Kidney (tissue), 13 donors: ENCODE measurements at regions not wholly inside any gene's neighbourhood (a gene's known extent, or its start where the extent isn't known, plus 50 kb on each side); places are given as distances from the start of the nearest gene placed in this dataset.

Source experiments
- DNase-seq, 5 donors: peaks; one replicate each; pipeline ENCODE4 v3.0.0-alpha.2; 2013 to 2020
- FAIRE-seq: peaks from 2 replicates; lab custom pipeline; 2012; peaks lifted over from hg19 to GRCh38; lab: Jason Lieb, UNC
- H3K27ac ChIP-seq, 2 donors: one replicate each; pipeline ENCODE4 v1.7.0; 2013; ENCODE audit warnings: low read depth in 2 of 2, low read length in 2 of 2, inconsistent platforms in 1 of 2
- H3K27me3 ChIP-seq: one replicate; pipeline ENCODE4 v1.7.1; 2013; ENCODE audit warnings: low read length, inconsistent platforms; ENCODE audit not compliant: control insufficient read depth, insufficient read depth
- H3K36me3 ChIP-seq, 3 donors: one replicate each; pipeline versions ENCODE4 v1.7.0 to v1.7.1; 2013; ENCODE audit warnings: low read length in 3 of 3, control low read depth in 1 of 3, inconsistent platforms in 1 of 3; ENCODE audit not compliant: insufficient read depth in 3 of 3, control insufficient read depth in 2 of 3
- H3K4me1 ChIP-seq, 3 donors: one replicate each; pipeline versions ENCODE4 v1.7.0 to v1.7.1; 2013; ENCODE audit warnings: low read length in 3 of 3, inconsistent platforms in 1 of 3, low read depth in 1 of 3; ENCODE audit not compliant: control insufficient read depth in 2 of 3, insufficient read depth in 2 of 3
- H3K4me3 ChIP-seq, 3 donors: one replicate each; pipeline versions ENCODE4 v1.7.0 to v1.8.1; 2013; ENCODE audit warnings: low read length in 3 of 3, control low read depth in 1 of 3, inconsistent platforms in 1 of 3
- H3K9ac ChIP-seq, 3 donors: one replicate each; pipeline versions ENCODE4 v1.7.0 to v1.7.1; 2013; ENCODE audit warnings: low read length in 3 of 3, control low read depth in 1 of 3, inconsistent platforms in 1 of 3
- H3K9me3 ChIP-seq, 3 donors: one replicate each; pipeline versions ENCODE4 v1.7.0 to v1.7.1; 2013; ENCODE audit warnings: low read length in 3 of 3, control low read depth in 1 of 3, inconsistent platforms in 1 of 3; ENCODE audit not compliant: control insufficient read depth in 2 of 3, insufficient read depth in 1 of 3
- intact Hi-C: fragments of 100-400 bp; cut with DNase I; formaldehyde crosslinking; loops from one replicate; pipeline ENCODE4 v1.11.1; 2022
- TF ChIP-seq, protein P1 (sequence below): IDR thresholded peaks from 3 replicates; pipeline ENCODE4 v1.5.1; 2012; ENCODE audit warnings: mild to moderate bottlenecking, moderate library complexity, borderline replicate concordance; ENCODE audit not compliant: insufficient read depth; ENCODE audit errors: extremely low read depth
- donor health status: control.
- donor health status: control.
- donor health status: control.
- donor health status: control.
- donor health status: control.
- donor health status: DM: yes; HTN: yes; CAD: no.
- donor health status: Normal renal cell carcinoma (clear cell type).

DNA sequence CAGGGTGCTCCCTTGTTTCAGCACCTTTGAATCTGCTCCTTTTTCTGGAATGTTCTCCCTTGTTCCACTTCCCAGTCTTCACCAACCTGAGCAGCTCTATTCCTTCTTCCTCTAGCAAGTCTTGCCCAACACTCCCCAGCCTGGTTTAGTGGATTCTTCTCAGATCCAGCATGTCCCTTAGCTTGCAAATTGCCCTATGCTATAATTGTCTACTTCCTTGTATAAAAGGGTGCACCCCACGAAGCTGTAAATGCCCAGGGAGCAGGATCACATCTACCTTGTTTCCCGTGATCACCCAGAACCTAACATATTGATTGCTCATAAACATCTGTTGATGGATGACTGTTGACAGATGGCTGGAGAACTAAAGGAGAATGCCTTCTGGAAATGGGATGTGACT lies 93.2 kb upstream of the C1QTNF9B start:
- Histone ChIP-seq H3K4me3 (no peak overlapping the region), H3K9me3 (no peaks in the 10 kb centered on the region), H3K27ac (no peak overlapping the region), H3K4me1 (peaks cover 0 to 5% (median 0%) of the 10 kb centered on the region in 3 donors), H3K36me3 (no peaks in the 10 kb centered on the region), H3K27me3 (no peaks in the 10 kb centered on the region), H3K9ac (no peak overlapping the region)
- intact Hi-C loops = no loop called here
- no peak for FAIRE-seq
- no peak for DNase-seq
- TF ChIP-seq, protein P1, sequence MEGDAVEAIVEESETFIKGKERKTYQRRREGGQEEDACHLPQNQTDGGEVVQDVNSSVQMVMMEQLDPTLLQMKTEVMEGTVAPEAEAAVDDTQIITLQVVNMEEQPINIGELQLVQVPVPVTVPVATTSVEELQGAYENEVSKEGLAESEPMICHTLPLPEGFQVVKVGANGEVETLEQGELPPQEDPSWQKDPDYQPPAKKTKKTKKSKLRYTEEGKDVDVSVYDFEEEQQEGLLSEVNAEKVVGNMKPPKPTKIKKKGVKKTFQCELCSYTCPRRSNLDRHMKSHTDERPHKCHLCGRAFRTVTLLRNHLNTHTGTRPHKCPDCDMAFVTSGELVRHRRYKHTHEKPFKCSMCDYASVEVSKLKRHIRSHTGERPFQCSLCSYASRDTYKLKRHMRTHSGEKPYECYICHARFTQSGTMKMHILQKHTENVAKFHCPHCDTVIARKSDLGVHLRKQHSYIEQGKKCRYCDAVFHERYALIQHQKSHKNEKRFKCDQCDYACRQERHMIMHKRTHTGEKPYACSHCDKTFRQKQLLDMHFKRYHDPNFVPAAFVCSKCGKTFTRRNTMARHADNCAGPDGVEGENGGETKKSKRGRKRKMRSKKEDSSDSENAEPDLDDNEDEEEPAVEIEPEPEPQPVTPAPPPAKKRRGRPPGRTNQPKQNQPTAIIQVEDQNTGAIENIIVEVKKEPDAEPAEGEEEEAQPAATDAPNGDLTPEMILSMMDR = no peak

DNA sequence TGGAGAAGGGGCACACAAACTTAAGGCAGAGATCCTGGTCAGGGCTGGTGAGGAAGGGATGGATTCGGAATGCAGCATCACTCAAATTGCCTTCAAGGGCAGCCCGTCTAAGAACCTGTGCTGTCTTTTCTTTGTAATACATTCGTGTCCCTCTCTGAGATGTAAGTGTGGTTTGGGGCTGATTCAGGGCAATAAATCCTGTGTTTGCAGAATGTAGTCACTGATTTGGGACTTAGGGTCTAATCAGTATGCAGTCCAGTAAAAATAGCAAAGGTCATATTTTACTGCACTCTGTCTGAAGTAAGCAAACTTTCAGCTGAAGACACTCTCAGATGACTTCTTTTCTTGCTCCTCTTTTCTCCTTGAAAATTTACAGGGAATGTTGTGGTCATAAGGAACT lies 93.8 kb upstream of the C1QTNF9B start:
- TF ChIP-seq, protein P1 = no peak
- no peaks in the 10 kb centered on the region for H3K27me3 ChIP-seq
- intact Hi-C loops = no loop called here
- DNase-seq = no peak
- no peak overlapping the region for H3K4me3 ChIP-seq
- H3K9me3 ChIP-seq = no peaks in the 10 kb centered on the region
- H3K36me3 ChIP-seq = no peaks in the 10 kb centered on the region
- H3K4me1 ChIP-seq = peaks cover 0 to 2% (median 0%) of the 10 kb centered on the region in 3 donors
- H3K9ac ChIP-seq = no peak overlapping the region
- no peak overlapping the region for H3K27ac ChIP-seq
- FAIRE-seq = no peak

DNA sequence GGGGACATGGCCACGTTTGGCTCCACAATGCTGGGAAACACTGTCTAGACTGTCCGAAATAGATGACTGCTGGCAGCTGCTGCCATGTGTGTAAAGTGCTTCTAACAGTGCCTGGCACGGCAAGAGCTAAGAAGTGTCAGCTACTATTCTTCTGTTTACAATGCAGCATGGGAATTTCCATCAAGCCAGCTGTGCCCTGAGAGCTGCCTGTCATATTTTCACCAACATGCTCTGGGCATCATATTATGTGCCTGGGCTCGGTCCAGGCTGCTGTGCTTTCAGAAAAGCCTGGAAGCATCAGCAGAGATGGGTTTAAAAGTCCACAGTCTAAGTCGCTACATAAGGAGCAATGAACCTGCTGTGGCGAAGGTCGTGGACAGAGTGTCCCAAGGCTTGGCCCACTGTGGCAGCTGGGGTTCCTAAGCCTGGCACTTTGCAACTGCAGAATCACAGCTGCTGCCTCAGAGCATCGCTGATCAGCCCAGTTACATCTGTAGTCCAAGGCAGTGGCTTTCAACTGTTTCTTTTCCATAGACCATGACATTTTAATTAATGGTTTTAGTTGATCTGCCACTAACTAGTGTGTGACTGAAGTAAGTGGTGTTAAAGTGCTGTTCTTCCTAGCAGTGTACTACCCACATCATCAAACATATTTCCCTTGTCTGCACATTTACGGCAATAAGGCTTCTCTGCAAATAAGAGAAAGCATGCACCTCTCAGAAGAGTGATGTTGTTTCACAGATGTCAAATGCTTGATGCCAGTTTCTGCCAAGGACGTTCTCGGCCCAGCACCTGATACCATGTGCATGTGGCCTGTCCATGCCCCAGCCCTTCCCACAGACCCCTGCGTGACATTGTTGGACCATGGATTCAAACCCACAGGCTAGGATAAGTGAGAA lies 95.7 kb upstream of the C1QTNF9B start:
- H3K27me3 ChIP-seq = no peaks in the 10 kb centered on the region
- no peaks in the 10 kb centered on the region for H3K36me3 ChIP-seq
- intact Hi-C loops = no loop called here
- H3K9ac ChIP-seq = no peak overlapping the region
- no peaks in the 10 kb centered on the region for H3K9me3 ChIP-seq
- H3K27ac ChIP-seq = no peak overlapping the region
- no peak for FAIRE-seq
- DNase-seq = no peak
- no peak overlapping the region for H3K4me3 ChIP-seq
- TF ChIP-seq, protein P1 = no peak
- peaks cover 0 to 2% (median 0%) of the 10 kb centered on the region in 3 donors for H3K4me1 ChIP-seq
